ENCODE measurements at regions not wholly inside any gene's neighbourhood (a gene's known extent, or its start where the extent isn't known, plus 50 kb on each side); places are given as distances from the start of the nearest gene placed in this dataset.
"Not testable (repeated sequence)": the region's sequence is repeated elsewhere in the genome, so short reads cannot be mapped to it uniquely, and the experiment has no call there.

- no peak for DNase-seq
Observed at GRCh38 chr9:108762348-108763055, 93.3 kb downstream of the ACTL7B start.

DNA sequence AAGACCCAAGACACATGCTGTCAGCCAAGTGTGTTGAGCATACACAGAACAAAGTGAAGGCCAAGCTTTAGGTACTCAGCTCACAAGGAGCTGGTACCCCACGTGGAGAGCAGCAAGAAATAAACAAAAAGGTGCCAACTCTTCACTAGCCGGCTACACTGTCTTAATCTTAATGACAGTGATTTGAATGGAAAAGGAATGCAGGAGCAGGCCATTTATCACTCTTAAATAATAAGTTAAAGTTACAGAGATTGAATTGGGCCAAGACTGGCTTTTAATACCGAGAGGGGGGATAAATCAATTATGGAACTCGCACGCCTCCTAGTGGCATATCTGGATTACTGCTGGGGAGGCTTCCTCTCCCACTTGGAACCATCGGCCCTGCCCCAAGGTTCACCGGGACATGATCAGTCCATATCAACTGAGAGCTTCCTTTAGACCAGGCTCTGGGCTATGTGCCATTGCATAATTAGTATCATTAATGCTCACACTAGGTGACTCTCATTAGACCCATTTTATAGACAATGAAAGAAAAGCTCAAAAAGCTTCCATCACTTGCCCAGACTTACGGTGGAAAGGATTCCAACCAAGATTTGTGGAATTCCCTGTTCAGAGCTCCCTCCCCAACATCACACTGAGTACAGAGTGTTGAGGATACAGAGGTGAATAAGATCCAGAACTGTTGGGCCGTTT is 94.0 kb downstream of the ACTL7B start:
- DNase-seq, result peak; percentile 71

GRCh38 chr9:108760841-108761240 is 94.9 kb downstream of the ACTL7B start:
- no peak for DNase-seq

- DNase-seq, result no peak
Observed at GRCh38 chr9:108759835-108760234, 96.0 kb downstream of the ACTL7B start.

DNA sequence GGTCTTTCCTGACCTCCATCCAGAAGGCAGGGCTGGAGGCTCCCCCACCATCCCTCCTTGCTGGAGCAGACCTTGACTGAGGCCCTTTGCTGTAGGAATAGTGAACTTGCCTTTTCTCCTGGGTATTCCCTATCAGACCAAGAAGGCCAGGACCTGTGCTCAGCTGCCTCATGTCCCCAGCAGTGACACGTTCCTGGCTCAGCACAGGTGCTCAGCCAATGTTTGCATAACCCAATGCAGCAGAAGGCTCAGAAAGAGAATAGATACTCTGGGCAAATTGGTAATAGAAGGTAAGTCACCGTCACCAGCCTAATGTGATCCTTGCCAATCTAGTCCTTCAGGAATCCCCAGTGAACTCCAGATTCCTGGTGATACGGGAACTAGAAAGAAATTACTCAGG is 96.4 kb downstream of the ACTL7B start:
- DNase-seq, result no peak

DNA sequence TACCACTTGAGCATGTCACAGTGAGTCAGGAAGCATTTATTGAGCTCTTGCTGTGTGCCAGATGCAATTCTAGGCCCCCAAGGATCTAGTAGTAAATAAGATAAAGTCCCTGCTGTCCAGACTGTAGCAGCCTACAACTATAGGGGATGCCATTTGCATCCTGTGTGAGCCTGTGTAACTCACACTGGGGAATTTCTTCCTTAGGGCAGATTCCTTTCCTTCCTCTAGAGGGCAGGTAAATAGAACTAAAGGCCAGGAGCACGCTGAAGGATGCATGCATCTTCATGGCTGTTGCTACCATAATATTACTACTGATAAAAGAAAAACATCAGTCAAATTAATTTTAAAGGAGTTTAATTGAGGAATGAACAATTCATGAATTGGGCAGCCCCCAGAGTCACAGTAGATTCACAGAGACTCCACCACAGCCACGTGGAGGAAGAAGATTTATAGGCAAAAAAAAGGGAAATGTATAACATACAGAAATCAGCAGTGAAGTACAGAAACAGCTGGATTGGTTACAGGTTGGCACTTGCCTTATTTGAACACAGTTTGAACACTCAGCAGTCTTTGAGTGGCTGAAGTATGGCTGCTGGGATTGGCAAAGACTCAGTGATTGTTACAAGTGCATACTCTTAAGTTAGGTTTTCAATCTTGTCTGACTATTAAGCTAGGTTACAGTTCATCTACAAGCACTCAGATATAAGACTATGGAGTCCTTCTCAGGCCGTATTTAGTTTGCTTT is 98.9 kb downstream of the ACTL7B start:
- no peak for DNase-seq

GRCh38 chr9:108755979-108756378 is 99.8 kb downstream of the ACTL7B start:
- no peak for DNase-seq

DNA sequence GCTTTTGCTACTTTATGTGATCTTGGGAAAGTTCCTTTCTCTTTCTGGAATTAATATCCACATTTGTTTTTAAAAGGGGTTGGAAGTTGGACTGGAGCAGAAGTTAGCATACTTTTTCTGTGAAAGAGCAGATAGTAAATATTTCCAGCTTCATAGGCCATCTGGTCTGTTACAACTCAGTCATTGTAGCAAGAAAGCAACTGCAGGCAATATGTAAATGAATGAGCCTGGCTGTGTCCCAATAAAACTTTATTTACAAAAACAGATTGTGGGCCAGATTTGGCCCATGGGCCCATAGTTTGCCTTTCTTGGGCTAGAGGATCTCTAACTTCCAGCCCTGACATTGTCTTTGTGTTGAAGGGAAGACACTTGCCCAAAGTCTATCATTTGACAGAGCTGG is 104.4 kb downstream of the ACTL7B start:
- no peak for DNase-seq

DNA sequence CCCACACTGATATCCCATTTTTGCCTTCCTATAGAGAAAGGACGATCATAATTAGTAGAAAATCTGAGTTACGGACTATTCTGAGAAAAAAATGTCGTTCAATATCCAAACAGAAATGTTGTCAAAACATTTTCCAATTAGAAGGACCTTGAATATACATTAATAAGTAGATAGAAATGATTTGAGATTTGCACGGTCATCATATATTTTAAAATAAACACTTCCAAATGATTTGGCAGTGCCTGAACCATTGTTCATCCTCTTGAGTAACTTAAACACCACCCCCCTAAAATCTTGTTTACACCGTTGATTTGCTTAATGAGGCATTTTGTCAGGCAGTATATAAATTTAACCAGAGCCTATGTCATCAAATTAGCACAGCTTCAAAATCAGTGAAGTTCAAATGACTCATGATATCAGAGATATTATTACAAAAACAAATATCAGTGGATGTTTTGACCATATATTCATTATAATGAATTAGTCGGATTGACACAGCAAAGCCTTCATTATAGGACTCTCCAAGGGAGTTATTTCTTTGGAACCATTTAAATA is 105.0 kb downstream of the ACTL7B start:
- no peak for DNase-seq

DNA sequence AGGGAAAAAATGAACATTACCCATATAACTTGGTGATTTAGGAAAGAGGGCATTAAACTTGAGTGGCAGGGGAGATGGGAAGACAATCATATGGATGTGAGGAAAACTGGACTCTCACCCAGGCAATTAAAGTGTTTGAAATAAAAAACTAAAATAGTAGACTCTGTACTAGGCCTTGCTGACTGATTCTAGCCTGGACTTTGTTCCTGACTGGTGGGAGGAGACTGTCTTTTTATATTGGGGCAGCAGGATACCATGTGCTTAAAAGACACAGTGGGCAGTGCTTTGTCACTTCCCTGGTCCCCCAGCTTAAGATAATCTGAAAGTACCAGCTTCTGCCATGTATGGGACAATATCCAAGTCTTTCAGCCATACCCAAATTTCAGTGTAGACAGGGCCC is 107.0 kb downstream of the ACTL7B start:
- no peak for DNase-seq

DNA sequence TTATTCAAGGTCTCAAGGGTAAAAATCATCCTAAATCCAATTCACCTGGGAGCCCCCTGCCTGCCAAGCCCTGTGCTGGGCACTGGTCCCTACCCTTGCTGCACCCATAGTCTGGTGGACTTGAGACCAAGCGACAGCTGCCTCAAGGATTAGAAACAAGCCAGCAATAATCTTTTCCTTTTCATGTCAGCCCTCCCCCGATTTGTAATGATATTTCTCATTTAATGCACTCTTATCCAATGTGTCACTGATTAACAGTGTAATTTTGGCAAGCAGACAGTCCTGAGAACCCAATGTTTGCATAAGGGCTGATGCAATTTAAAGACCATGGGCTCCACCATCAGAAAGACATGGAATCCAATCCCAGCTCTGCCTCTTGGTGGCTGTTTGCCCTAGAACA is 108.9 kb downstream of the ACTL7B start:
- peak; percentile 50 for DNase-seq

DNA sequence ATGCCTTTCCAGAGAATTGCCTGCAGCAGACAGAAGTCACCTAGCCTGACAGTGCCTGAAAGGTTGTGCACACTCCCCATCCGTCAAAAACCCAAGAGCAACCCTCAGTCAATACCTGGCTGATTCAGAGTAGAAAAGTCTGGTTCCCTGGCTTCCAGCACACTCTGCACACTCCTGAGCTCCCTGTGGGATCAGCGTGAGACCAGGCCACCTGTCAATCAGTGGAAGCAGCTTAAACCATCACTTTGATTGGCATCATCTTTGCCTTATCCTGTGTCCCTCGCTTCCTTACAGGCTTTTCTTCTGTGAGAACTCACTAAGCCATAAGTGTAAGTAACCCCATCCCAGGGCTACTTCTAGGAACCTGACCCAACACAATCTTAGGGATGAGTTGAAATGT is 109.8 kb downstream of the ACTL7B start:
- DNase-seq, result no peak

DNA sequence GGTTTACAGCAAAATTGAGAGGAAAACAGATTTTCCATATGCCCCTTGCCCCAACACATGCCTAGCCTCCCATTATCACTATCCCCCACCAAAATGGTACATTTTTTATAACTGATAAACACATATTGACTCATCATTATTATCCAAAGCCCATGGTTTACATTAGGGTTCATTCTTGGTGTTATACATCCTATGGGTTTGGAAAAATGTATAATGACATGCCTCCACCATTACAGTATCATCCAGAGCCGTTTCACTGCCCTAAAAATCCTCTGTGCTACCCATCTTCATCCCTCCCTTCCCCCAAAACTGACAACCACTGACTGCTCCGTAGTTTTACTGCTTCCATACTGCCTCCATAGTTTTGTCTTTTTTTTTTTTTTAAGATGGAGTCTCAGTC is 111.1 kb downstream of the ACTL7B start:
- no peak for DNase-seq

DNA sequence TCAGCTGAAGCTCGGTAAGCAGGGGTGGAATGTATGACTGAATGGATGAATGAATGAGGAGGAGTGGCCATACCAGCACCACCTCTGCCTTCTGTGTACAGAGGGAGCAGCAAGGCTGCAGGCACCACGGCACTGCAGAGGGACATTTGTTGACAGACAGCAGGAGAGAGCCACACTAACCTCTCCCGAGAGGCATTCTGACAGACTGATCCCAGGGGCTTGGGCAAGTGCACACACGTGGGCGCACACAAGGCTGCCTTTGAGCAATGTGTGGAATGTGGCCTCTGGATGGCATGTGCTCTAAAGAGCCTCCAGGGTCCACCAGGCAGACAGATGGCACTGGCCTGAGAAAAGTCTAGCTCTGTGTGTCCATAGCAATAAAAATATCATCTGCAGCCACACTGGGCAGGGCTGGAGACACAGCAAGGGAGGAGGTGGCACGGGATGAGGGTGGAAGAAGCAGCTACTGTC is 111.8 kb downstream of the ACTL7B start:
- DNase-seq, result peak; percentile 69

- DNase-seq, result no peak
Observed at GRCh38 chr9:108743416-108743815, 112.4 kb downstream of the ACTL7B start.

DNA sequence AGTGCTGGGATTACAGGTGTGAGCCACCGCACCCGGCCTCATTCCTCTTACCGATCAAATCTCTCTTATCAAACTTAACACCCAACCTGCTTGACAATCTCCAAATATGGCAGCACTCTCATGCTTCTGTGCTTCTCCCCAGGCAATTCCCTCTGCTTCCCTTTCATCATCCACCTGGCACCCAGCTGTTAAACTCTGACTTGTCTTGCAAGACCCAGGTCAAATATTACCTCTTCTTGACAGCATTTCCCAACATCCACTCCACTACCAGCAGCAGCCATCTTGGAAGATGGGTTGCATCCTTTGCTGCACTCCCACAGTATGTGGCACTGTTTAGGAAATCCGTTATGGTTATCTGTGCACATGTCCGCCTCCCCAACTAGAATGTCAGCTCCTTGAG is 113.6 kb downstream of the ACTL7B start:
- no peak for DNase-seq

DNA sequence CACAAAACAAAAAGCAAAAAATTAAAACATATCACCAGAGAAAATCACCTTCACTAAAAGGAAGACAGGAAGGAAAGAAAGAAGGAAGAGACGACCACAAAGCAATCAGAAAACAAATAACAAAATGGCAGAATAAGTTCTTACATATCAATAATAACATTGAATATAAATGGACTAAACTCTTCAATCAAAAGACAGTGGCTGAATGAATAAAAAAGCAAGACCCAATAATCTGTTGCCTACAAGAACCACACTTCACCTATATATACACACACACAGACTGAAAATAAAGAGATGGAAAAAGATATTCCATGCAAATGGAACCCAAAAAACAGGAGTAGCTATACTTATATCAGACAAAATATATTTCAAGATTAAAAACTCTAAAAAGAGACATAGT is 124.5 kb downstream of the ACTL7B start:
- DNase-seq, result not testable (repeated sequence)

- DNase-seq, result no peak
Observed at GRCh38 chr9:108727580-108728111, 128.1 kb downstream of the ACTL7B start.

GRCh38 chr9:108724652-108725051 is 131.1 kb downstream of the ACTL7B start:
- no peak for DNase-seq

GRCh38 chr9:108724122-108724521 is 131.7 kb downstream of the ACTL7B start:
- no peak for DNase-seq

DNA sequence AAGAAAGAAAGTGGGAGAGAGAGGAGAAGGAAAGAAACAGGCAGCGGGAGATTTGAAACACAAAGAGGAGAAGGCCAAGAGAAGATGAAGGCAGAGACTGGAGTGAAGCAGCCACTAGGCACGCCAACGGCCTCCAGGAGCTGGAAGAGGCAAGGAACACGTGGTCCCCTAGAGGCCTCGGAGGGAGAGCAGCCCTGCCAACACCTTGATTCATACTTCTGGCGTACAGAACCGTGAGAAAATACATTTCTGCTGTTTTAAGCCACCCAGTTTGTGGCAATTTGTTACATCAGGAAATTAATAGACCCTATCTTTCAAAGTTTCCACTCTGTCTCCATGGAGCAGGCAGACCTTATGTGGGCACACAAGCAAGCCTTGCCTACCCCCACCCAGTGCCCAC is 133.4 kb downstream of the ACTL7B start:
- DNase-seq, result no peak

- no peak for DNase-seq
Observed at GRCh38 chr9:108720191-108720642, 135.6 kb downstream of the ACTL7B start.

GRCh38 chr9:108710424-108710823 is 145.4 kb downstream of the ACTL7B start:
- no peak for DNase-seq

Data from EL (cell line).